Activated T-cell treated with anti-CD3 and anti-CD28 coated beads, Interleukin-2, amount 50 U/mL, for 48 hours (primary cell): ENCODE measurements at regions not wholly inside any gene's neighbourhood (a gene's known extent, or its start where the extent isn't known, plus 50 kb on each side); places are given as distances from the start of the nearest gene placed in this dataset.
"Not testable (repeated sequence)": the region's sequence is repeated elsewhere in the genome, so short reads cannot be mapped to it uniquely, and the experiment has no call there.

Experiments
- DNase-seq, 2 experiments: peaks; one replicate each; pipeline ENCODE4 v3.0.0-alpha.2; 2020

GRCh38 chr12:91643763-91644162 is 461.1 kb upstream of the DCN start:
- no peak for DNase-seq

- no peak for DNase-seq
Measured at GRCh38 chr12:91640021-91640420, 457.4 kb upstream of the DCN start.

GRCh38 chr12:91639327-91639726 is 456.7 kb upstream of the DCN start:
- no peak for DNase-seq

- DNase-seq, result no peak
Measured at GRCh38 chr12:91637789-91638624, 455.4 kb upstream of the DCN start.

GRCh38 chr12:91636721-91637120 is 454.1 kb upstream of the DCN start:
- no peak for DNase-seq

- DNase-seq, result not testable (repeated sequence)
Measured at GRCh38 chr12:91634386-91634713, 451.7 kb upstream of the DCN start.

- DNase-seq, result peak; percentile 43 to 56
Measured at GRCh38 chr12:91633734-91634357, 451.2 kb upstream of the DCN start.

- DNase-seq, result no peak
Measured at GRCh38 chr12:91633206-91633605, 450.6 kb upstream of the DCN start.

- DNase-seq, result no peak
Measured at GRCh38 chr12:91632042-91632786, 449.6 kb upstream of the DCN start.

GRCh38 chr12:91630596-91631293 is 448.1 kb upstream of the DCN start:
- no peak for DNase-seq

- no peak for DNase-seq
Measured at GRCh38 chr12:91630083-91630482, 447.5 kb upstream of the DCN start.

GRCh38 chr12:91629440-91629839 is 446.8 kb upstream of the DCN start:
- no peak for DNase-seq

GRCh38 chr12:91628656-91629055 is 446.0 kb upstream of the DCN start:
- DNase-seq, result no peak

GRCh38 chr12:91627225-91627624 is 444.6 kb upstream of the DCN start:
- no peak for DNase-seq

GRCh38 chr12:91622981-91623380 is 440.4 kb upstream of the DCN start:
- DNase-seq, result no peak

GRCh38 chr12:91622037-91622436 is 439.4 kb upstream of the DCN start:
- DNase-seq, result no peak

- DNase-seq, result no peak
Measured at GRCh38 chr12:91620992-91621391, 438.4 kb upstream of the DCN start.

- DNase-seq, result no peak
Measured at GRCh38 chr12:91620422-91620821, 437.8 kb upstream of the DCN start.

- DNase-seq, result no peak
Measured at GRCh38 chr12:91618281-91618680, 435.7 kb upstream of the DCN start.

GRCh38 chr12:91617818-91618217 is 435.2 kb upstream of the DCN start:
- DNase-seq, result no peak

GRCh38 chr12:91616416-91616815 is 433.8 kb upstream of the DCN start:
- DNase-seq, result no peak

- DNase-seq, result no peak
Measured at GRCh38 chr12:91613223-91613779, 430.7 kb upstream of the DCN start.

GRCh38 chr12:91610561-91610960 is 427.9 kb upstream of the DCN start:
- DNase-seq, result no peak
